GM19395 (cell line): ENCODE measurements at regions not wholly inside any gene's neighbourhood (a gene's known extent, or its start where the extent isn't known, plus 50 kb on each side); places are given as distances from the start of the nearest gene placed in this dataset.

Experiments used
- ATAC-seq: cut with Tn5 transposase; IDR thresholded peaks from one replicate; pipeline ENCODE4 v1.9.1; 2021; ENCODE audit warnings: mild to moderate bottlenecking, moderate library complexity; ENCODE audit not compliant: unreplicated experiment

DNA sequence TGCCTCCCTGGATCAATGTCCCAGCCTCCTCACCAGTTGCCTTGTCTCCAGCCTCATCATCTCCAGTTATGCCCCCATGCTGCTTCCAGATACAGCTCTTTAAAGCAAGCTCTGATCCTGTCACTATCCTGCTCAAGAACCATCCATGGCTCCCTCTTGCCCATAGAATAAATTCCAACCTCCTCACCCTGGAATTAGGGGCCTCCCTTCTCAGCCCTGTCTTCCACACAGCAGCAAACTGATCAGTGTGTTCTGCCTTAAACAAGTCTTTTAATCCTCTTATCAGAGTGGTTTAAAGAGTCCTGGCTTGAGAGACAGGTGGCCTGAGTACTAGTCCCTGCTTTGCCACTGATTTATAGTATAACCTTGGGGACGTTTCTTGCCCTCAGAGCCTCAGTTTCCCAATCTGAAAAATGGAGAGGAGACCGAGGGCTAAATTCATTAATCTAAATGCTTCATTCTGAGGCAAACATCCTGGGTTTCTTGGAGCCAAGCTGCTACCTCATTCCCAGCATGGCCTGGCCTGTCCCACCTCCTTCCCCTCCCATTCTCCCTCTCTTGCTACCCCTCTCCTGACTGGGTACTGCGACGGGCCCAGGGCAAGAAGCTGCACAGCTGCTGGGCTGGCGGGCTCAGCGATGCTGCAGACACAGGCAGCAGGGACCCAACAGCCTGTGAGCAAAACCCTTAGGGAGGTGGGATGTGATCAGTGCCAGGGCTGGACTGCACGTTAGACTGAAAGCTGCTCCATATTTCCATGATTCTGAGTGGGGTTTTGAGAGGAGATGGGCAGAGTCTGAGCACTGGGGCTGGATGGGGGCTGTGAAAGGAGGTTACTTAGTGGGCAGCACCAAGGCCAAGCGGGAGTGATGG, 221.4 kb downstream of the PTPRU start:
- no peak for ATAC-seq

DNA sequence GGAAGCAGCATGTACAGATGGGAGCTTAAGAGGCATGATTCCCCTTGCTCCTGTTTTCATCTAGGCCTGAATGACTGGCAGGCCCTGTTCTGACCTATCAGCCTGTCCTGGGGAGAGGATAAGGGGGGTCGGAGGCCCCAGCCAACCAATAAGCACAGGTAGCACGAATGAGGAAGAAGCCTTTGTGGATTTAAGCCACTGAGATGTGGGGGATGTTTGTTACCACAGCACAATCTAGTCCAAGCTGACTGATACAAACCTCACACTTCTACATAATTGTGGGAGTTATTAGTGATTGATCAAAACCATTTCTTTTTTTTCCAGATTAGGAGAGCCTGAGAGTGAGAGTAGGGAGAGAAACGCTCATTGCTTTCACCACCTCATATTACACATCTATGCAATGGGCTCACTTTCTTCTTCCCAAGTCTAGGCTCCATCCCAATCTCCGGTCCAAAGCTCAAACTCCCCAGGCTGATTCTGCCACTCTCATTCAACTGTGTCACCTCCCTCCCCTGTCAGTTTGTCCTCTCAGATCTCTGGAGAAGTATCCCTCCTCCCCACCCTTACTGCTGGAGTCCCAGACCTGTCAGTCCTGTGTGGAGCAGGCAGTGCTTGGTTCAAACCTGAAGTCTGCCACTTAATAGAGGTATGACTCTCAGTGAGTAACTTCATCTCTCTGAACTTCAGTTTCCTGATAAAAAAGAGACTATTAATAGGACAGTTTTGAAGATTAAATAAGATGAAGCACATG, 220.5 kb downstream of the PTPRU start:
- no peak for ATAC-seq

DNA sequence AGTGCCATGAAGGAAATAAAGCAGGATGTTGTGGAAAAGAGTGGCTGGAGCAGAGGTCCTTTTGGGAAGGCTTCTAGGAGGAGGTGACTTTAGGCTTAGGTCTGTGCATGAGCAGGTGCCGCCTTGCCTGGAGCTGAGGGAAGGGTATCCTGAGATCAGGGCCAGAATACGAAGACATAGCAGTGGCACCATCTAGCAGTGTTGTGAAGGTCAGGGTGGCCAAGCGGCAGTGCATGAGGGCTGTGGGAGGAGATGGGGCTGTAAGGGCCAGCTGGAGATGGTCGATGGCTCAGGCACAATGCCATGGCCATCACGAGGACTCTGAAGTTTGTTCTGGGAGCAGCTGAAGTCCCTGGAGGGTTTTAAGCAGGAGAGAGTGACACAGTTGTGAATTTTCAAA, 219.5 kb downstream of the PTPRU start:
- no peak for ATAC-seq

DNA sequence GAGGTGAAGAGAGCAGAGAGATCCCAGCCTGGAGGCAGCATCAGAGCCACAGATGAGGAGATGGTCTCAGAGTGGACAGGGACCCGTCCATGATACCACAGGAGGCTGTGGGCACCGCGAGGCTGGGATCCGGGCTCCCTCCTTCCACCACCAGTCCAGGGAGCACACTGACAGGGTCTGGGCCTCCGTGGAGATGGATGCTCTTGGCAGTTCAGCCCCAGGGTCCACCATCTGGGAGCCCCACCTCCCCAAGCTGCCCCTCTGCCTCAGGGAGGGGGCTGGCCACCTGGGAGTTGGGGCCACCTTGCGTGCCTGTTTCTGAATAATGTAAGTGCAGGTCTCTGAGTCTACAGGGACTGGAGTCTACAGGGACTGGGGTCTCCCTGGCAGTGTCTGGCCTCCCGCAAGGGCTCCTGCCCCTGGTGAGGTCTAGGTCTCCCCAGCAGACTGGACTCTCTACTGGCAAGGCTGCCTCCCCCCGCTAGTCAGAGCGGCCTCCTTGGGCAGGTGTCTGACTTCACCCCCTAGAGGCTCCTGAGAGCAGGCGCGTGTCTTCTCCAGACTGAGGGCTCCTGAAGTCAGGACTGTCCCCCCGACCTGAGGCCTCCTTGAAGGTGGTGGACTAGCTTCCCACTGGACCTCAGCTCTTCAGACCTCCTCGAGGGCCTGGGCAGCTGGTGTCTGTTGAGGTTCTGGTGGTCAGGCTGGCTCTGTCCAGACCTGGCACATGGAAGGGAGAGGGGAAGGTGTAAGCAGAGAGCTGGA, 218.5 kb downstream of the PTPRU start:
- ATAC-seq = no peak

DNA sequence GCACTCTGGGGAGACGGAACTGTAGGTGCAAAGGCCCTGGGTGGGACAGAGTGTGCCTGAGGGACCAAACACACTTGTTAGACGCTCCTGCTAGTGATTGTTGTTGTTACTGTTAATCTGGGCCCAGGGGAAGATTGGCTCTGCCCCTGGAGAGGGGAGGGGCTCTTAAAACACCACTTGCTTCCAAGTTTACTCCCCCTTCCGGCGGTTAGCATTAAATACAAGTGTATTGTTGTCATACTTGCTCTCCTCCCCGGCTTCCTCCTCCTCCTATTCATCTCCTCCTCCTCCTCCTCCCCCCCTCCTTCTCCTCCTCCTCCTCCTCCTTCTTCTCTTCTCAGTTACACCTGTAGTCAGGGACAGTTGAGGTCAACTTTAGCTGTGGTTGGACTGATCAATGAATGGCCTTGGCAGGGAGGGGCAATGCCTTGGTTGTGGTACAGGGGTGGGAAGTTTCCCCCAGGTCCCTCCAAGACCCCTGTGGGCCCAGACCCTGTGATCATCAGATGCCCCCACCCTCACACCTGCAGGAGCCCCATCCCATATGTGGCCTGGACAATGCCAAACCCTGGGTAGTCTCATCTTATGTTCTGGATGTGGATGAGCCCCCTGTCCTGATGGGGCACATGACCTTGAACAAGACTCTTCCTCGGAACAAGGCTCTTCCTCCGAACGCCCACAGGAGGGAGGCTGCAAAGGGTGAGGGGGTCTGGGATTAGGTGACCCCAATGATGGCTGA, 217.3 kb downstream of the PTPRU start:
- ATAC-seq = no peak

DNA sequence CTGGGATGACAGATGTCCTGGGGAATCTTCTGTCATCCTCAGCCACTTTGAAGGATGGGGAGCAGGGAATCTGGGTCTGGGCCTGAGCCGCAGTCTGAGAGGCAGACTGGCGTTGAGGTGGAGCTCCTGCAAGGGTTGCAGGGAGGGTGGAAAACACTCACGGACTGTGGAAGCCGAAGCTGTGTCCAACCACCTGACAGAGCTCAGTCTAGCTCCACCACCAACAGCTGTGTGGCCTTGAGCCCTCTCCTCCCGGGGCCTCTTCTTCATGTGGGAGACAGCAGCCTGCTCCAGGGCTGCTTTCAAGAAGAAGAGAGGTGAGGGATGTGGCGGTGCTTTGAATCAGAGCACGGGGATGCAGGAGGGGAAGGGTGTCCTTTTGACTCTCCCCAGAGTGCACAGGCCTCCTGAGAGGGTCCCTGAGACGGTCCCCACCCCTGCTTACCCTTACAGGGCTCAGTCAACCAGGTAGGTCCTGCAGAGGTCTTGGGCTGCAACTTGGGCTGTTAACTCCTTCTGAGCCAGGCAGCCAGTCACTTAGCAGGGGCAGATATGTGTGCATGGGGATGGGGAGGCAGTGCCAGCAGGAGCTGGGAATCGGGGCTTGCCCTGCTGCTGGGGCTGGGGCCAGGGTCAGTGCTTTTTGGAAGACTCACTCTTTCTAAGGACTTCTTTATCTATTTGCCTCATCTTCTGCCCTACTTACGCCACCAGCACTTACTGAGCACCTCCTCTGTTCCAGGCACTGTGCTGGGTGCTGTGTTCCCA, 216.3 kb downstream of the PTPRU start:
- ATAC-seq = no peak

DNA sequence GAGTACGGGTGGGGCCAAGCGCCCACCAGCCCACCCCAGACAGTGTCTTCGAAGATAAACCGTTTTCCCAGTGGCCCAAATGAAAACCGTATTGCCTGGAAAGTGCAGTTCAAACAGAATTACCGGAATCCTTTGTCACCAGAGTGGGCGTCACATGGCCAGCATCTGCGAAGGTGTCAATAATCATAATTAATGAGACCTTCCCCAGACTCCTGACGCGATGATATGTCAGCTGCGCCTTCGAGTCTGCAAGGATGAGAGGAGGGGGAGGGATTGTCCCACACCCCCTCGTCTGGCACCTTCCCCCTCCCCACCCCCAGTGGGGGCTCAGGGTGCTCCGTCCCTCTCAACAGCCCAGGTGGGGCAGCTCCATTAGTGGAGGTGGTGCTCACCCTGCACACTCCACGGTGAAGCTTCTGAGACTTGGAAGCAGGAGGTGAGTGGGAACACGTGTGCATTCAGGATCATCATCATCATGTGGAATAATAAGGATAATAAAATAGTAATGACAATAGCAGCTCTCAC, 215.1 kb downstream of the PTPRU start:
- ATAC-seq = no peak

DNA sequence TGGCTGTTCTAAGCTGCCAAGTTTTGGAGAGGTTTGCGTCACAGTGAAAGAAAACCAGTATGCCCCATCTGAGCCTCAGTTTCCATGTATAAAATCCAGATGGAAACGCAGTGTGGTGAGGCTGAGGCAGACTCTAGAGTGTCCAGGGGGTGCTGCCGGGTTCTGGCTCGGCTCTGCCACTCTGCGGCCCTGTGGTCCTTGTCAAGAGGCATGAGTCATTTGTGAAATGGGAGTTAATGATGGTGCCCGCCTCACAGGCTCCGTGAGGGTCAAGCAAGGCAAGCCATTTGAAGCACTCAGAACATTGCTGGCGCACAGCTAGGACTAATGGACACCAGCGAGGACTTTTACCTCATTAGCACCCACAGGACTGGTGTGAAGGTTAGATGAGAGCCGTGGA, 214.3 kb downstream of the PTPRU start:
- no peak for ATAC-seq

DNA sequence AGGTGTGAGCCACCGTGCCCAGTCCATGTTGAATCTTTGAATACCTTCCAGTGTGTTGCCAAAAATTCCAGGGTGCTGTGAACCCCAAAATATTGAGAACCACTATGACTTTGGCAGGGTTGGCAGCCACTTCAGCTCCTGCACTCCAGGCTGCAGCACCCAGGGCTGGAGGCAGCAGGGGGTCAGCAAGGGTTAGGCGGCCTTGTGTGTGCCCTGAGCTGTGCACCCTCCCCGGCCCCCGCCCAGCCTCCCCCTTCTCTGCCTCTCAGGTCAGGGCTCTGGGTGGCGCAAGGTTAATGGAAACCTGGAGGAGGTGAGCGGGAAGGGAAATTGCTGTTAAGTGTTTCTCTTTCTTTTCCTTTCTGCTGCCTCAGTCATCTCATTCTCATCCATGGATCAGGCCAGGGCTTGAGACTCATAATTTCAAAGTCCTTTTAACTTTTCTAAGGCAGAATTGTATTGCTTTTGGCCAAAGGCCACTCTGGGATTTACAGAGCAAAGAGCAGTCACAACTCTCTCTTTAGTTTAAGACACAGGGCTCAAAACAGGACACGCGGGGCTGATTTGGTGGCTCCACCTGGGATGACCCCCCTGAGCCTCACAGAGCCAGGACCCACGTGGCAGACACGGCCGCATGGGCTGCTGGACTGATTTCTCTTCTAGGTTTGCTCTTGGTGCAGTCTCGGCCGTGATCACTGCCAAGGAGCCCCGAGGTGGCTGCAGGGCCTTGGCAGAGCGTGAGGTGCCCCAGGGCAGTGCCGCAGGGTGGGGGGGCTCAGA, 212.3 kb downstream of the PTPRU start:
- ATAC-seq = no peak

DNA sequence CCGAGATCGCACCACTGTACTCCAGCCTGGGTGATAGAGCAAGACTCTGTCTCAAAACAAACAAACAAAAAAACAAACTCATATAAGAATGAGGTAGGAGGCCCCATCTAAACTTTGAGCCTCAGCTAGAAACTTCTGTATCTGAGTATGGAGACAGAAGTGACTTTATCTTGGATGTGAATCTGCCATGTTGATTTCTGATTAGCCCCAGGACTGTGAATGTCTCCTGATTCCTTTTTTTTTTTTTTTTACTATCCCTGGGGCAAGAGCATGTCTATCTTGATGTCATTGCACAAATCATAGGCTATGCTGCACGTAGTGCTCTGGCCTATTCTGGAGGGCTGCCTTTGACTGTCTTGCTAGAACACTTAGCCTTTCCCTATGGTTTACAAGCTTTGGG, 211.0 kb downstream of the PTPRU start:
- ATAC-seq = no peak

DNA sequence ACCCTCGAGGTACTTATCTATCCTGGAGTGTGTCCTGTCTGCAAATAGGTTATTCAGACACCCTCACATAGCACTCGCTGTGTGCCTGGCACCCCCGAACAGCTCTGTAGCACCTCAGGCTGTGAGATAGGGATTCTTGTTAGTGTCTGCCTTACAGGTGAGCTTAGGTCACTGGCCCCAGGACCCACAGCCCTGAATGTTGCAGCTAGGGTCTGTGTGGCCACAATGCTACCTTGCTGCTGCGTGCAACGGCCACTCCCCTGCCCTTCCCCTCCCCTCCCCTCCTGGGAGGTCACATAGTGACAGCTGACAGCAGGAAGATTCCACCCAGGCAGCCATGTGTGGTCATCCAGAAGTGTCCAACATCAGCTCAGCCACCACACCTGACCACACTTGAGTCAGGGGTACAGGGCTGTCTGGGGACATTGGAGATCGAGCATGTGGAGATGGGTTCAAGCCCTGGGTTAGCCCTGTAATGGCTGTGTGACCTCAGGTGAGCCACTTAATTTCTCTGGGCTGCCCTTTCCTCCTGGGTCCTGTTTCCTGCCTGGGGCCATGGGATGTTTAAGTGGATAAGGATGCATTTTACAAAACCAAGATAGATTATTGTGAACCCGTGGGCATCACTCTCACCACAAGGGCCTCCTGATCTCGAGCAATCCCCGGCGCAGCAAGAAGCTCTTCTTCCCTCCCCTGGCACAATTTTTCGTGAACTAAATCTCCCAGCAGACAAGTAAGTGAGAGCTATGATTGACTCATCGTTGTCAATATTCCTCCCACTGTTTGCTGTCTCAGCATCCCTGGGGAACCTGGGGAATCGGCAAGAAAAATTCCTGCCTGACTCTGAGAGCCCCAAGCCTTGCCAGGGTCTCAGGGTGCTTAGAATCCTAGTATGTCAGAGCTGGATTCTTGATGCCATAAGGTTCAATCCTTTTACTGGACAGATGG, 208.7 kb downstream of the PTPRU start:
- no peak for ATAC-seq

DNA sequence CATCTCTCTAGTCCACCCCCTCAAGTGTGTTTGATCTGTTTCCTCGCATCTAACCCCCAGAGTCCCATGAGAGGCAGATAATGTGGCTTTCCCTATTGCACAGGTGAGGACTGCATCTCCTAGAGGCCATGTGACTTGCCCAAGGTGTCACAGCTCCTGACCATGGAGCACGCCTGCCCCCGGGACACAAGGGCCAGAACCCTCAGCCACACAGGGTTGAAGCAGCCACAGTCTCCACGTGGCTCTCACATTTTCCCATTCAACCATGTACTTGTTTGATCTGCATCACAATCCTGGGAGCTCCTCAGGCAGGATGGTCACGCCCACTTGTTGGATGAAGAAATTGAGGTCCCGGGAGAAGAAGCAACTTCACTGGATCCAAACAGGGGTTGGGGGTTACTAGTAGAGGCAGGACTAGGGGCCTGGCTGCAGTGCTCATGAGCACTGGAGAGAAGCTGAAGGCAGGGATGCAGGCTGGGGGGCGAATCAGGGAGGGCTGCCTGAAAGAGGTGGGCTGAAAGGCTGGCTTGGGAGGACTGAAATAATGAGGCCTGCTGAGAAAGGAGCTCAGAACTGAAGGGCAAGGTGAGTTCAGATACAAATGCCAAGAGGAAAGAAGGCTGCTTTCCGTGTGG, 207.9 kb downstream of the PTPRU start:
- no peak for ATAC-seq

DNA sequence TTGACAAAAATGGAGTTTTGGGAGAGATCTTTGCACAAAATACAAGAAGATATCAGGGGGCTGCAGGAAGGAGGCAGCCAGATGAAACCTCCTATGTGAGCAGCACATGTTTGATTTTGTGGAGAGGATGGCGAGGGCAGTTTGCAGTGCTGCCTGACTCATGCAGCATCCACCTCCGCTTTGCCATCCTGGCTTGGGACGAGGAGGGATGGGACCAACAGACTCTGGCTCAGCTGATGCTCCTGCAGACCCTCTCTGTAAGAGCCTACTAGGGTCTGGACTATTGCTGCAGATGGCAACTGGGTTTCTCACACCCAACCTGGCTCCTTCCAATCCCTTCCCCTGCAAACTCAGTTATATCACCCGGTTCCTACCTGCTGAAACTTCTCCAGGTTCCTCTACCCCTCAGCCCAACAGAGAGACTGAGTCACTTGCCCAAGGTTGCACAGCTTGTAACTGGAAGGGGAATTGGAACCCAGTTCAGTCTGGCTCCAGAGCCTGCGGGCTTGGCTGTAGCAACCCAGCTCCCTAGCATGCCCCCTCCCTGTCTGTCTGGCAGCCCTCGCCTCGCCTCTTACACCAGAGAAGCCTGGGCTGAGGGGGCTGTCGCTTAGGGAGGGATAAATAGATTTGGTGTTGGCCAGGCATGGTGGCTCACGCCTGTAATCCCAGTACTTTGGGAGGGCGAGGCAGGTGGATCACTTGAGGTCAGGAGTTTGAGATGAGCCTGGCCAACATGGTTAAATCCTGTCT, 205.8 kb downstream of the PTPRU start:
- no peak for ATAC-seq

DNA sequence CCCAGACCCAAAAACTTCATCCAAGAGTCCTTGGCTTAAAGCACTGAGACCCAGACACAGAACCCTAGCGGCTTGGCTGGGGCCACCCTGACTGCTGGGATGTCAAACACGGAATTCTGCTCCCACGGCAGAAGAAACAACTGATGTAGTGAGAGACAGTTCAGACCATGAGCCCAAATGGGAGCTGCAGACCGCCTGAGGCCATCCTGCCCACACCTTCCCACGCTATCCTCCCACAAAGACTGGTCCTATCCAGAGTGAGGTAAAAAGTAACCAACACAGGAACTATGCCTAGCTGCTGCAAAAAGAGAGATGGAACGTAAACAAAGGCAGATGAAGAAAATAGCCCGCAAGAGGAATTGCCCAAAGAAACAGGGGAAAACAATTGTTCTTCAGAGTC, 203.3 kb downstream of the PTPRU start:
- ATAC-seq = no peak

DNA sequence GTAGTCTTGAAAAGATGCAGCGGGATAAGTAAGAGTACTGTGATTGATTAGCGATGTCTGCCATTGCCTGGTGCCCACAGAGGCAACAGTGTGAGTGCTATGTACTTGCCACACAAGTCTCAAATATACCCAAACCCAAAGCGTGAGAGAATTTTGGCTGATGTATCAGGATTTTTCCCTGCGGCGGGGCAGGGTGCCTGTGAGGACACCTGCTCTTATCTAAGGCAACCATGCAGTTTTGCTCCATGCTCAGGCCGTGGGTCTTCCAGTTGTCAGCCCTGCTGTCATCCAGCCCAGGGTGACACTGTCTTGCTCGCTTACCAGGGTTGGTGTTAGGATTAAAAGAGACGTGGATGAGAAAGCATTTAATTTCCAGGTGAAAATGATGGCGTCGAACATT, 202.7 kb downstream of the PTPRU start:
- ATAC-seq = no peak

DNA sequence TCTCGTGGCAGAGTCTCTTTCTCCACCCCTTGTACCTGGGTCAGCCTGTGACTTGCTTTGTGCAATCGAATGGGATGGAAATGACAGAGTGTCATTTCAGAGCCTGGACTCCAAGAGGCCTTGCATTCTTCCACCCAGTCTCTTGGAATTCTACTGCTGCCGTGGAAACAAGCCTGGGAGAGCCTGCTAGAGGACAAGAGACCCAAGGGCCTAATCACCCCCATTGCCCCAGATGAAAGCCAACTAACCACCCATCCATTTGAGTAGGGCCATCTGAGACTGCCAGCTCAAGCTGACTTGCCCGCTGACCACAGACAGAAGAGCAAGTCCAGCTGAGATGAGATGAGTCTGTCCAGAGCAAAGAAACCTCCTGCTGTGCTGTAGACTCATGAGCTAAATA, 201.6 kb downstream of the PTPRU start:
- no peak for ATAC-seq
